Central memory CD8-positive, alpha-beta T cell (primary cell): ENCODE measurements at regions not wholly inside any gene's neighbourhood (a gene's known extent, or its start where the extent isn't known, plus 50 kb on each side); places are given as distances from the start of the nearest gene placed in this dataset.

ENCODE experiments used
- ATAC-seq: fragments of 150-1000 bp; cut with Tn5 transposase; replicated peaks from 2 replicates; pipeline ENCODE4 v1.10.0; 2022; ENCODE audit warnings: mild to moderate bottlenecking, moderate FRiP score, moderate number of reproducible peaks; ENCODE audit not compliant: poor library complexity, severe bottlenecking; ENCODE audit errors: extremely low read depth
- DNase-seq, 2 donors: peaks; one replicate each; pipeline ENCODE4 v3.0.0; 2021; ENCODE audit warnings: low spot score in 2 of 2
- H3K27ac Mint-ChIP-seq: one replicate; pipeline ENCODE4 v1.8.0; 2022; ENCODE audit warnings: low read depth, mild to moderate bottlenecking, moderate library complexity, mixed read lengths
- H3K27me3 Mint-ChIP-seq: one replicate; pipeline ENCODE4 v1.8.0; 2022; ENCODE audit warnings: mixed read lengths
- H3K36me3 Mint-ChIP-seq: one replicate; pipeline ENCODE4 v1.8.0; 2022; ENCODE audit warnings: mild to moderate bottlenecking, moderate library complexity, mixed read lengths; ENCODE audit not compliant: insufficient read depth
- H3K4me1 Mint-ChIP-seq: one replicate; pipeline ENCODE4 v1.8.0; 2022; ENCODE audit warnings: mixed read lengths
- H3K4me3 Mint-ChIP-seq: one replicate; pipeline ENCODE4 v1.8.0; 2022; ENCODE audit warnings: mild to moderate bottlenecking, moderate library complexity, mixed read lengths
- H3K9me3 Mint-ChIP-seq: one replicate; pipeline ENCODE4 v1.8.0; 2022; ENCODE audit warnings: mixed read lengths

GRCh38 chr13:62209529-62209928 lies 793.9 kb upstream of the PCDH20 start:
- H3K36me3 Mint-ChIP-seq, result no peaks in the 10 kb centered on the region
- H3K27me3 Mint-ChIP-seq, result no peaks in the 10 kb centered on the region
- DNase-seq (no peak), ATAC-seq (no peak)
- no peaks in the 10 kb centered on the region for H3K4me1 Mint-ChIP-seq
- peaks cover 27% of the 10 kb centered on the region for H3K9me3 Mint-ChIP-seq
- H3K4me3 Mint-ChIP-seq, result no peak overlapping the region
- H3K27ac Mint-ChIP-seq, result no peak overlapping the region

- Mint-ChIP-seq H3K4me3 (no peak overlapping the region), H3K27ac (no peak overlapping the region), H3K4me1 (no peaks in the 10 kb centered on the region), H3K36me3 (no peaks in the 10 kb centered on the region), H3K27me3 (no peaks in the 10 kb centered on the region), H3K9me3 (peaks cover 23% of the 10 kb centered on the region)
- DNase-seq, result no peak
- no peak for ATAC-seq
These were observed 791.7 kb upstream of the PCDH20 start for GRCh38 chr13:62207388-62207787.

GRCh38 chr13:62206165-62206564 lies 790.5 kb upstream of the PCDH20 start:
- no peaks in the 10 kb centered on the region for H3K36me3 Mint-ChIP-seq
- no peak for ATAC-seq
- no peak for DNase-seq
- no peaks in the 10 kb centered on the region for H3K27me3 Mint-ChIP-seq
- H3K4me3 Mint-ChIP-seq, result no peak overlapping the region
- H3K4me1 Mint-ChIP-seq, result no peaks in the 10 kb centered on the region
- H3K27ac Mint-ChIP-seq, result no peak overlapping the region
- peaks cover 24% of the 10 kb centered on the region for H3K9me3 Mint-ChIP-seq

GRCh38 chr13:62205273-62205672 lies 789.6 kb upstream of the PCDH20 start:
- no peak overlapping the region for H3K4me3 Mint-ChIP-seq
- H3K4me1 Mint-ChIP-seq, result no peaks in the 10 kb centered on the region
- no peak overlapping the region for H3K27ac Mint-ChIP-seq
- H3K27me3 Mint-ChIP-seq, result no peaks in the 10 kb centered on the region
- ATAC-seq (no peak), DNase-seq (no peak)
- no peaks in the 10 kb centered on the region for H3K36me3 Mint-ChIP-seq
- H3K9me3 Mint-ChIP-seq, result peaks cover 31% of the 10 kb centered on the region

GRCh38 chr13:62194371-62194770 lies 778.7 kb upstream of the PCDH20 start:
- no peaks in the 10 kb centered on the region for H3K27me3 Mint-ChIP-seq

GRCh38 chr13:62193919-62194318 lies 778.3 kb upstream of the PCDH20 start:
- Mint-ChIP-seq H3K4me1 (no peaks in the 10 kb centered on the region), H3K9me3 (peaks cover 12% of the 10 kb centered on the region), H3K27me3 (no peaks in the 10 kb centered on the region), H3K36me3 (no peaks in the 10 kb centered on the region), H3K27ac (no peak overlapping the region), H3K4me3 (no peak overlapping the region)
- DNase-seq (no peak), ATAC-seq (no peak)

More at GRCh38 chr13:62194371-62194770, 778.7 kb upstream of the PCDH20 start:
- Mint-ChIP-seq H3K4me1 (no peaks in the 10 kb centered on the region), H3K27ac (no peak overlapping the region), H3K9me3 (peaks cover 12% of the 10 kb centered on the region), H3K36me3 (no peaks in the 10 kb centered on the region), H3K4me3 (no peak overlapping the region)
- ATAC-seq, result no peak
- no peak for DNase-seq

GRCh38 chr13:62185631-62186255 lies 770.1 kb upstream of the PCDH20 start:
- no peak for DNase-seq
- H3K36me3 Mint-ChIP-seq, result no peaks in the 10 kb centered on the region

GRCh38 chr13:62176051-62176450 lies 760.4 kb upstream of the PCDH20 start:
- DNase-seq (no peak), ATAC-seq (no peak)
- peaks cover 34% of the 10 kb centered on the region for H3K9me3 Mint-ChIP-seq
- H3K4me3 Mint-ChIP-seq, result no peak overlapping the region
- H3K27ac Mint-ChIP-seq, result no peak overlapping the region
- H3K4me1 Mint-ChIP-seq, result no peaks in the 10 kb centered on the region
- peaks cover 2% of the 10 kb centered on the region for H3K36me3 Mint-ChIP-seq
- no peaks in the 10 kb centered on the region for H3K27me3 Mint-ChIP-seq

More at GRCh38 chr13:62185631-62186255, 770.1 kb upstream of the PCDH20 start:
- no peak overlapping the region for H3K4me3 Mint-ChIP-seq
- no peaks in the 10 kb centered on the region for H3K4me1 Mint-ChIP-seq
- H3K9me3 Mint-ChIP-seq, result peaks cover 18% of the 10 kb centered on the region
- no peak for ATAC-seq
- no peak overlapping the region for H3K27ac Mint-ChIP-seq
- H3K27me3 Mint-ChIP-seq, result no peaks in the 10 kb centered on the region

GRCh38 chr13:62173958-62174357 lies 758.3 kb upstream of the PCDH20 start:
- H3K27me3 Mint-ChIP-seq, result no peaks in the 10 kb centered on the region
- no peak overlapping the region for H3K27ac Mint-ChIP-seq
- no peak for ATAC-seq
- H3K4me3 Mint-ChIP-seq, result no peak overlapping the region
- H3K9me3 Mint-ChIP-seq, result peaks cover 36% of the 10 kb centered on the region
- no peak for DNase-seq
- H3K36me3 Mint-ChIP-seq, result peaks cover 2% of the 10 kb centered on the region
- H3K4me1 Mint-ChIP-seq, result no peaks in the 10 kb centered on the region

GRCh38 chr13:62171697-62172096 lies 756.0 kb upstream of the PCDH20 start:
- no peak overlapping the region for H3K27ac Mint-ChIP-seq
- no peaks in the 10 kb centered on the region for H3K27me3 Mint-ChIP-seq
- peaks cover 2% of the 10 kb centered on the region for H3K36me3 Mint-ChIP-seq
- peaks cover 26% of the 10 kb centered on the region for H3K9me3 Mint-ChIP-seq
- ATAC-seq (no peak), DNase-seq (no peak)
- no peak overlapping the region for H3K4me3 Mint-ChIP-seq
- no peaks in the 10 kb centered on the region for H3K4me1 Mint-ChIP-seq

- H3K4me3 Mint-ChIP-seq, result no peak overlapping the region
- no peaks in the 10 kb centered on the region for H3K27me3 Mint-ChIP-seq
- peaks cover 19% of the 10 kb centered on the region for H3K9me3 Mint-ChIP-seq
- no peak for ATAC-seq
- no peak overlapping the region for H3K27ac Mint-ChIP-seq
- H3K4me1 Mint-ChIP-seq, result no peaks in the 10 kb centered on the region
- DNase-seq, result no peak
- no peaks in the 10 kb centered on the region for H3K36me3 Mint-ChIP-seq
These were observed 753.2 kb upstream of the PCDH20 start for GRCh38 chr13:62168891-62169290.

GRCh38 chr13:62167650-62168172 lies 752.1 kb upstream of the PCDH20 start:
- ATAC-seq, result no peak
- no peak overlapping the region for H3K27ac Mint-ChIP-seq

GRCh38 chr13:62162860-62163259 lies 747.2 kb upstream of the PCDH20 start:
- Mint-ChIP-seq H3K36me3 (no peaks in the 10 kb centered on the region), H3K4me3 (no peak overlapping the region), H3K9me3 (peaks cover 11% of the 10 kb centered on the region), H3K27ac (no peak overlapping the region), H3K4me1 (no peaks in the 10 kb centered on the region), H3K27me3 (no peaks in the 10 kb centered on the region)
- ATAC-seq (no peak), DNase-seq (no peak)

More at GRCh38 chr13:62167650-62168172, 752.1 kb upstream of the PCDH20 start:
- Mint-ChIP-seq H3K9me3 (peaks cover 19% of the 10 kb centered on the region), H3K27me3 (no peaks in the 10 kb centered on the region), H3K4me3 (no peak overlapping the region), H3K36me3 (no peaks in the 10 kb centered on the region), H3K4me1 (no peaks in the 10 kb centered on the region)
- no peak for DNase-seq
